ENCODE measurements at regions not wholly inside any gene's neighbourhood (a gene's known extent, or its start where the extent isn't known, plus 50 kb on each side); places are given as distances from the start of the nearest gene placed in this dataset.

GRCh38 chr5:123835421-123835820 lies 323.4 kb downstream of the CSNK1G3 start:
- Histone ChIP-seq H3K4me3 (no peak overlapping the region), H3K4me1 (no peaks in the 10 kb centered on the region), H3K9me3 (no peaks in the 10 kb centered on the region), H3K36me3 (no peaks in the 10 kb centered on the region), H3K9ac (ENCODE audit: low read depth in 2 of 2, low read length in 2 of 2) (no peak overlapping the region), H3K27me3 (no peaks in the 10 kb centered on the region), H3K27ac (no peak overlapping the region)
- DNase-seq: no peak
- no peak for TF ChIP-seq CTCF (IDR thresholded peaks at IDR 0.05)
- intact Hi-C loops (cut with DNase I): no loop called here

GRCh38 chr5:123830575-123830974 lies 318.6 kb downstream of the CSNK1G3 start:
- no peaks in the 10 kb centered on the region for H3K36me3 ChIP-seq
- H3K9me3 ChIP-seq: peaks cover 3% of the 10 kb centered on the region
- H3K27ac ChIP-seq: no peak overlapping the region
- intact Hi-C loops (cut with DNase I): no loop called here
- H3K9ac ChIP-seq (ENCODE audit: low read depth in 2 of 2, low read length in 2 of 2): no peak overlapping the region
- no peak for TF ChIP-seq CTCF (IDR thresholded peaks at IDR 0.05)
- H3K4me3 ChIP-seq: no peak overlapping the region
- H3K4me1 ChIP-seq: no peaks in the 10 kb centered on the region
- DNase-seq: no peak
- no peaks in the 10 kb centered on the region for H3K27me3 ChIP-seq

DNA sequence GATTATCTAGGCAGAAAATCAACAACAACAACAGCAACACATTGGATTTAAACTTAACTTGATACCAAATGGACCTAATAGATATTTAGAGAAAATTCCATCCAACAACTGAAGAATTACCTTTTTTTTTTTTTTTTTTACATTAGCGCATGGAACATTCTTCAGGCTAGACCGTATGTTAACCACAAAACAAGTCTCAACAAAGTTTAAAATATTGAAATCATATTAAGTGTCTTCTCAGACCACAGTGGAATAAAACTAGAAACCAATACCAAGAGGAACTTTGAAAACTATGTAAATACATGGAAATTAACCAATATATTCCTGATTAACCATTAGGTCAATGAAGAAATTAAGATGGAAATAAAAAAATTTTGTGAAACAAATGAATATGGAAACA lies 315.8 kb downstream of the CSNK1G3 start:
- H3K27me3 ChIP-seq: no peaks in the 10 kb centered on the region
- TF ChIP-seq CTCF (IDR thresholded peaks at IDR 0.05): no peak
- no peak for DNase-seq
- peaks cover 3% of the 10 kb centered on the region for H3K9me3 ChIP-seq
- H3K27ac ChIP-seq: no peak overlapping the region
- H3K9ac ChIP-seq (ENCODE audit: low read depth in 2 of 2, low read length in 2 of 2): no peak overlapping the region
- no peak overlapping the region for H3K4me3 ChIP-seq
- no peaks in the 10 kb centered on the region for H3K4me1 ChIP-seq
- intact Hi-C loops (cut with DNase I): no loop called here
- H3K36me3 ChIP-seq: no peaks in the 10 kb centered on the region

GRCh38 chr5:123819833-123820232 lies 307.9 kb downstream of the CSNK1G3 start:
- Histone ChIP-seq H3K4me3 (no peak overlapping the region), H3K9ac (ENCODE audit: low read depth in 2 of 2, low read length in 2 of 2) (no peak overlapping the region), H3K36me3 (no peaks in the 10 kb centered on the region), H3K9me3 (no peaks in the 10 kb centered on the region), H3K27me3 (no peaks in the 10 kb centered on the region), H3K27ac (no peak overlapping the region), H3K4me1 (no peaks in the 10 kb centered on the region)
- no peak for TF ChIP-seq CTCF (IDR thresholded peaks at IDR 0.05)
- DNase-seq: no peak
- intact Hi-C loops (cut with DNase I): no loop called here

DNA sequence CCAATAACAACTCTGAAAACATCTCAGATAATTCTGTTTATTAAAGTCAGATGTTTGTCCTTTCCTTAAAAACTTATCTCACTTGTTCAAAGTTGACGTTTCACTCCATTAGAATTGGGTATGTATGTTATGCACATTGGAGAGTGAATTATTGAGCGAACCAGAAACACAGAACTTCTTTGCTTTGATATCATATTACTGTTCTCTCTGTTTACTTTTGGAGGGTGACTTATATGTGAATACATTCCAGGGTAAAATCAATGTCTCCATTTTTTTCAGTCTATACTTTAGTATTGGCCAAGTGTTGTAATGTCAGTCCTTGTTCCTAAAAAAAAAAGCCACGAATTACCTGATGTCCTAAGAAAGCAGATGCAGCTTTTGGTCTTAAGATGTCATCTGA lies 307.4 kb downstream of the CSNK1G3 start:
- H3K9me3 ChIP-seq: no peaks in the 10 kb centered on the region
- H3K27ac ChIP-seq: no peak overlapping the region
- no peak overlapping the region for H3K9ac ChIP-seq (ENCODE audit: low read depth in 2 of 2, low read length in 2 of 2)
- H3K27me3 ChIP-seq: no peaks in the 10 kb centered on the region
- no peak overlapping the region for H3K4me3 ChIP-seq
- intact Hi-C loops (cut with DNase I): no loop called here
- H3K4me1 ChIP-seq: no peaks in the 10 kb centered on the region
- TF ChIP-seq CTCF (IDR thresholded peaks at IDR 0.05): no peak
- H3K36me3 ChIP-seq: no peaks in the 10 kb centered on the region
- DNase-seq: no peak

DNA sequence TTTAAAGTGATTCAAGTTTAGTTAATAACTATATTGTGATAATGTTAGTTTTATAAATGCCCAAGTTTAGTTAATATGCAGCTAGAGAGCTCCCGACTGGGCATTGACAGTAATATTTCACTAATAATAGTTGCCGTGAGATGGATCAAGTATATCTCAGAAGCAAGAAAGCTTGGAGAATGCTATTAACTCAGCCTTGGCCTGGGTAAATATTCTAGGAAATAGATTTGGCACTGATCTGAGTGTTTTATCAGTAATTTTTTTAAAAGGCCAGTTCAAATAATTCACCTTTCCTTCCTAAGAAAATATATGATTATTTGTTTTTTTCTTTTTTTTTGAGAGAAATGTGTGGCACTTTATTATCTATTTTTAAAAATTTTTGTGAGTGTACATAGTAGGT lies 305.3 kb downstream of the CSNK1G3 start:
- Histone ChIP-seq H3K4me1 (no peaks in the 10 kb centered on the region), H3K27me3 (no peaks in the 10 kb centered on the region), H3K9ac (ENCODE audit: low read depth in 2 of 2, low read length in 2 of 2) (no peak overlapping the region), H3K27ac (no peak overlapping the region), H3K9me3 (no peaks in the 10 kb centered on the region), H3K4me3 (no peak overlapping the region), H3K36me3 (no peaks in the 10 kb centered on the region)
- intact Hi-C loops (cut with DNase I): no loop called here
- no peak for DNase-seq
- no peak for TF ChIP-seq CTCF (IDR thresholded peaks at IDR 0.05)

Measured in colonic mucosa (tissue), 4 donors.